ENCODE measurements at regions not wholly inside any gene's neighbourhood (a gene's known extent, or its start where the extent isn't known, plus 50 kb on each side); places are given as distances from the start of the nearest gene placed in this dataset.

GRCh38 chr10:2130705-2131305, 393.5 kb upstream of the ADARB2 start:
- H3K4me2 ChIP-seq (ENCODE audit: low read depth, low read length): no peak overlapping the region
- H3K14ac ChIP-seq (replicated peaks; ENCODE audit: low read depth, low read length): no peak overlapping the region
- no peak overlapping the region for H2AFZ ChIP-seq (replicated peaks; ENCODE audit: low read length, poor library complexity)
- H2AK5ac ChIP-seq (ENCODE audit: low read depth, low read length): no peak overlapping the region
- no peaks in the 10 kb centered on the region for H3K27me3 ChIP-seq (ENCODE audit: control insufficient read depth, insufficient read depth, low read length)
- BruUV-seq (replicated peaks): no TSS peak
- no peak for ATAC-seq (ENCODE audit: low read depth)
- no peaks in the 10 kb centered on the region for H3K4me1 ChIP-seq (ENCODE audit: control insufficient read depth, insufficient read depth, low read length)
- no peak overlapping the region for H3K4me3 ChIP-seq (ENCODE audit: insufficient read depth, low read depth, low read length)
- DNase-seq: no peak
- intact Hi-C loops (cut with micrococcal nuclease): no loop called here
- H2BK15ac ChIP-seq (ENCODE audit: low read depth, low read length): no peak overlapping the region
- POLR2A ChIA-PET (ENCODE audit: unreplicated experiment): no interaction called here
- H4K91ac ChIP-seq (ENCODE audit: insufficient read depth, low read depth, low read length): no peak overlapping the region
- in situ Hi-C loops (cut with MboI; ENCODE audit: low sequenced_read_pairs): no loop called here
- no peak overlapping the region for H2AK9ac ChIP-seq (replicated peaks; ENCODE audit: low read depth, low read length, poor library complexity)
- H3K23ac ChIP-seq (ENCODE audit: low read depth, low read length): no peak overlapping the region
- dilution Hi-C loops (cut with HindIII; ENCODE audit: low sequenced_read_pairs, unreplicated experiment): no loop called here
- H3K4ac ChIP-seq (ENCODE audit: low read depth, low read length): no peak overlapping the region
- CTCF ChIA-PET: no interaction called here
- 60% methylated on average over 1 of the region's 10 CpGs; no CpG with 5 or more reads in 1 of the 2 experiments for WGBS, 2 experiments (ENCODE audit: extremely low coverage in 2 of 2, insufficient read length in 1 of 2)
- H2BK20ac ChIP-seq (ENCODE audit: low read depth, low read length): no peak overlapping the region
- H3K36me3 ChIP-seq (ENCODE audit: control insufficient read depth, insufficient read depth, low read length): no peaks in the 10 kb centered on the region
- H3K56ac ChIP-seq (ENCODE audit: extremely low read depth, insufficient read depth, low read length): no peak overlapping the region
- peaks cover 25% of the 10 kb centered on the region for H3K9me3 ChIP-seq (ENCODE audit: control insufficient read depth, insufficient read depth, low read length)
- H2BK120ac ChIP-seq (ENCODE audit: low read depth, low read length): no peak overlapping the region
- no peak overlapping the region for H2BK5ac ChIP-seq (ENCODE audit: low read depth, low read length, poor library complexity, severe bottlenecking)
- no peak overlapping the region for H3K27ac ChIP-seq (ENCODE audit: insufficient read depth, low read length)
- H4K8ac ChIP-seq (ENCODE audit: low read depth in 2 of 2, low read length in 2 of 2): no peak overlapping the region
- H3K79me1 ChIP-seq (ENCODE audit: low read depth in 1 of 2, low read length in 2 of 2): no peaks in the 10 kb centered on the region
- H3K18ac ChIP-seq (ENCODE audit: low read depth, low read length): no peak overlapping the region
- H3K9me1 ChIP-seq (ENCODE audit: insufficient read depth, low read length): no peaks in the 10 kb centered on the region
- no peaks in the 10 kb centered on the region for H4K20me1 ChIP-seq (ENCODE audit: insufficient read depth, low read length)
- TF ChIP-seq NFE2L2 (IDR thresholded peaks at IDR 0.05; ENCODE audit: low read depth, low read length) (no peak), SMC3 (IDR thresholded peaks at IDR 0.05; ENCODE audit: low read depth, low read length) (no peak), RFX5 (IDR thresholded peaks at IDR 0.05; ENCODE audit: low read depth, low read length) (no peak), USF2 (IDR thresholded peaks at IDR 0.05; ENCODE audit: low read depth, low read length) (no peak), MAFK (IDR thresholded peaks at IDR 0.05; ENCODE audit: low read depth, low read length) (no peak), RCOR1 (IDR thresholded peaks at IDR 0.05; ENCODE audit: insufficient replicate concordance, low read length) (no peak), ELK1 (IDR thresholded peaks at IDR 0.05; ENCODE audit: borderline replicate concordance, low read depth, low read length) (no peak), CHD1 (IDR thresholded peaks at IDR 0.05; ENCODE audit: low read depth, low read length) (no peak)
- no peak overlapping the region for H3K9ac ChIP-seq (ENCODE audit: low read depth, low read length)
- no peak overlapping the region for H4K5ac ChIP-seq (ENCODE audit: low read depth, low read length)
